GM19193 (cell line): ENCODE measurements at regions not wholly inside any gene's neighbourhood (a gene's known extent, or its start where the extent isn't known, plus 50 kb on each side); places are given as distances from the start of the nearest gene placed in this dataset.

Source experiments
- POLR2A ChIP-seq: IDR thresholded peaks from 4 replicates; pipeline ENCODE4 v1.6.1; 2011; ENCODE audit not compliant: insufficient read depth, insufficient read length; ENCODE audit errors: extremely low read depth

DNA sequence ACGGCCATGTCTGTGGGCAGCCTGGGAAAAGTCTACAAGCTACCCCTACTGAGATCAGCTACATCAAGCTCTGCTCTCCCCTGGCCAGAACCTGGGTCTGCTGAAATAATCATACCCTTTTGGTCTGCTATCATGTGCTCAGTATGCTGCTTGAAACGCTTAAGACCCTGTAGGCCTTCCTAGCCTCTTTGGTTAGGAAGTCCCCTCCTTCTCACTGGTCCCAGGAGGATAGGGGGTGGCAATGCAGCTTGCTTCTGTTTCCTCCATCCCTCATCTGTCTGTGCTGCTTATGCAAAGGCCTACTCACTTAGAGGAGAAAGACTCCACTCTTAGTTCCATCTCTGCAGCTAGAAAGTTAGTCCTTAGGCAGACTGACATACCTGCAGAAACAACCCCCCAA is 118.2 kb upstream of the RASGRP1 start:
- no peak for TF ChIP-seq POLR2A

DNA sequence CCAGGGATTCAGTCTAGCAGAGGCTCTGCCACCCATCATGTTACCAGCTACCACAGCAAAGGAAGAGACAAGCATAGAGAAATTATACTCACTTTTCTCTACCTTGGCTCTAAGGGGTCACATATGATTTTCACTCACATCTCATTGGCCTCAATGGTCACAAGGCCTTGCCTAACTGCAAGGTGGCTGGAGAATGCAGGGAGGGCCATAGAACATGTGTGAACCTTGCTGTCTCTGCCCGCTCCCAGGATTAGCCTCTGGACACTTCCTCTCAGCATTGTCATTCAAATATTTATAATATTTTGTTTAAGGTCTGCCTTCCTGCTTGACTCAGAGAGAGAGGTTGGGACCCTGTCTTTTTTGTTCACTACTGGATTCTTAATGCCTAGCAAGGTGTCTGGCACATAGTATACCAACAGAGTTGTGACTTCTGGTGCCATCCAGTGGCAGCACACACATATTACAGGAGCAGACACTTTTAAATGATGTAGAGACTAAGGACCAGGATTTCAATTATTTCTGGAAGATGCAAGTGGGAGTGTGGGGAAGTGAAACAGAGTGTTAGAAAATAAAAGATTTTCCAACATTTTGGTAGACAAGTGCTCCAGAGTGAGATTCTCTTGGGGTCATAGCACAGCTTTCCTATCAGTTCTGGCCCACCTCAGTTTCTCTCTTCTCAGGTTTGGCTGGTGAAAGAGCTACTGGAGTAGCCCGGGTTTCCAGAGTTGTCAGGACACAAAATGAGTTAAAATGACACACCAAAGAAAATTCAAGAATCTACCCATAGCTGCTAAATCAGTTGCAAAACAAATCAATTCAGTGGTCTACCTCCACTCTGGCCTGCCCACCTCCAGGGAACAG is 119.0 kb upstream of the RASGRP1 start:
- TF ChIP-seq POLR2A = no peak

DNA sequence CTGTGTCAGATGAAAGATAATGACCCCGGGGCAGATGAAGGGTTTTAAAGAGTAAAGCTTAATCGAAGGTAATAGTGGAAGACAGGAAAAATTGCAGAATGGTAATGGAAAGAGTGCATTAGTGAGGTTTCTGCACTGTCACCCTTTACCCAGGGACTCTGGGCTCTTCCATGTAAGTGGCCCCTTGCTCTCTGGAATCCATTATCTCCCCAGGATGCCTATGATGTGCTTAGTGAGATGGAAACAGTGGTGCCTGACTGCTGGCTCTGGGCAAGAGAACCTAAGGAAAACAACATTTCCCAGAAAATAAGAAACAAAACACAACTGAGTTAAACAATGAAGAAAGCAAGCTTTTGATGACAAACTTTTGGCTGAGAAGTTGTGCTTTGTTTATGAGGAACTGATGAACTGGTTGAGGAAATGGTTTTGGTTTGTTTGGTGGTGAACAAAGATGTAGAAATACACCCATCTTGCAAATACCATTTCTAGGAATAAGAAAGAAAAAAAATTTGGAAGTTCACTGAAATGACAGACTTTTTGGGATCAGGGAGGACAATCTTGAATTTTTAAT is 119.9 kb upstream of the RASGRP1 start:
- no peak for TF ChIP-seq POLR2A

- TF ChIP-seq POLR2A = no peak
Observed at GRCh38 chr15:38685686-38686339, 121.2 kb upstream of the RASGRP1 start.

GRCh38 chr15:38687340-38687739 is 122.7 kb upstream of the RASGRP1 start:
- TF ChIP-seq POLR2A = no peak

- no peak for TF ChIP-seq POLR2A
Observed at GRCh38 chr15:38687775-38688495, 123.3 kb upstream of the RASGRP1 start.

- no peak for TF ChIP-seq POLR2A
Observed at GRCh38 chr15:38688761-38689160, 124.1 kb upstream of the RASGRP1 start.

- no peak for TF ChIP-seq POLR2A
Observed at GRCh38 chr15:38689522-38689921, 124.9 kb upstream of the RASGRP1 start.

- no peak for TF ChIP-seq POLR2A
Observed at GRCh38 chr15:38690216-38690615, 125.6 kb upstream of the RASGRP1 start.

- TF ChIP-seq POLR2A = no peak
Observed at GRCh38 chr15:38690719-38691332, 126.2 kb upstream of the RASGRP1 start.

DNA sequence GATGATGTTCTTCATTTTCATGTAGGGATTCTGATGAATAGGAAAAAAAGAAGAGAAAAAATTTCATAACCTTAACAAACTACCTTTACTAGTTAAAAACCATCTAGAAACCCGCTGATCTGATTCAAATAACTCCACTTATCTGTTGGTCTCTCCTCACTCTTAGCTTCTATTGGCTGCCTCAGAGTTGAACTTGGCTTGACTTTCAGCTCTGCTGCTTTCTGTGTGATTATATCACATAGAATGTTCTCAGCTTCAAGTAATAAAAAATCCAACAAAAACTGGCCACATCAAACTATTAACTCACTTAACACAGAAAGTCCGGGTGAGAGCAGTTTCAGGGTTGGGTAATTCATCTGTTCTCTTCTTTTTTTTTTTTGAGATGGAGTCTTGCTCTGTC is 126.8 kb upstream of the RASGRP1 start:
- TF ChIP-seq POLR2A = no peak

GRCh38 chr15:38691965-38692788 is 127.6 kb upstream of the RASGRP1 start:
- TF ChIP-seq POLR2A = no peak

DNA sequence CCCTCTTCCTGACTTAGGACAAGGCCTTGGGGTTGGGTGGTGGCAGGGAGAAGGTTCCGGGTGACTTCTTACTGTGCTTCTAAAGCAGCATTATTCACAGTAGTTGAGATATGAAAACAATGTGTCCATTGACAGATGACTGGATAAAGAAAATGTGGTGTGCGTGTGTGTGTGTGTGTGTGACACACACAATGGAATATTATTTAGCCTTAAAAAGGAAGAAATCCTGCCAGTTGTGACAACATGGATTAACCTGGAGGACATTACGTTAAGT is 128.1 kb upstream of the RASGRP1 start:
- TF ChIP-seq POLR2A = no peak

DNA sequence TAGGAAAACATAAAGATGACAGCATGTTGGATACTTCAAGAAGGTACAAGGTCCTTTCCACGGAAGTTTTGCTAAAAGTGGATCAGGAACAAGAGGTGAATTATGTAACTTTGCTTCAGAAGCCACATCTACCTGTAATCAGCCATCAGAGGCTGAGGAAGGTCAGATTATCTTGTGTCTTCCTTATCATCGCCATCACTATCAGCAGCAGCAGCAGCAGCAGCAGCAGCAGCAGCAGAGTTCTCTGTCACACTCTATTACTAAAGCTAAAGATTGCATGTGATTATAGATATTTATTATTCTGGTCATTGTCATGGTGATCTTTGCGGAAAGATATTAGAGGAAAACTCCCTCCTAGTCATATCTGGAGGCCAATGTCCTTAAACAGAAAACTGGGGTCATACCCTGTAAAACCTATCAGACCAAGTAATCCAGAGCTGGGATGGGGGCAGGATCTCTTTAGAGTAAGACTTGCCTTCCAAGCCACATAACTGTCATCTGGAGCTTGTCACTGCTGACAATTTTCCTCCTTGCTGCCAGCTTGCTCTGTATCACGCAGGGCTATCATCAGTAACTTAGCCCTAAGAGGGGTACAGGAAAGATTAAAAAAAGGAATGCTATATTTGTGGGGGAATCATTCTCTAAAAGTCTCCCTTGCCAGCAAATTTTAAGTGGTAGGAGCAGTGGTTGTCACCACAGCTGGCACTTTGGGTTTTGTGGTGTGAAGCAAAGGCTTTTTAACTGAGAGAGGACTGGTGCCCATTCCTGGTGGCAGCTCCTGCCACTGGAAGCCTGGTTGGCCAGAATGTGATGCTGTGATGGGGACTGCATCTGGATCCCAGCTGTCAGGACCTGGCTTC is 130.9 kb upstream of the RASGRP1 start:
- no peak for TF ChIP-seq POLR2A

- peak; percentile 65 for TF ChIP-seq POLR2A
Observed at GRCh38 chr15:38696109-38696727, 131.6 kb upstream of the RASGRP1 start.
